NCI-H1694 (cell line): ENCODE measurements at regions not wholly inside any gene's neighbourhood (a gene's known extent, or its start where the extent isn't known, plus 50 kb on each side); places are given as distances from the start of the nearest gene placed in this dataset.

Source experiments
- DNase-seq: peaks from one replicate; lab custom pipeline; 2025; lab: John Stamatoyannopoulos, UW

GRCh38 chr3:162007722-162008121 lies 511.1 kb downstream of the OTOL1 start:
- no peak for DNase-seq

- DNase-seq, result no peak
Measured at GRCh38 chr3:162012633-162013032, 516.0 kb downstream of the OTOL1 start.

- DNase-seq, result no peak
Measured at GRCh38 chr3:162014284-162014683, 517.7 kb downstream of the OTOL1 start.

- no peak for DNase-seq
Measured at GRCh38 chr3:162015856-162016255, 519.2 kb downstream of the OTOL1 start.

GRCh38 chr3:162019817-162020216 lies 523.2 kb downstream of the OTOL1 start:
- no peak for DNase-seq

- no peak for DNase-seq
Measured at GRCh38 chr3:162021206-162021605, 524.6 kb downstream of the OTOL1 start.

- no peak for DNase-seq
Measured at GRCh38 chr3:162022911-162023310, 526.3 kb downstream of the OTOL1 start.

- no peak for DNase-seq
Measured at GRCh38 chr3:162029736-162030135, 533.1 kb downstream of the OTOL1 start.

- DNase-seq, result no peak
Measured at GRCh38 chr3:162034368-162034767, 537.8 kb downstream of the OTOL1 start.

- no peak for DNase-seq
Measured at GRCh38 chr3:162041622-162042021, 545.0 kb downstream of the OTOL1 start.

GRCh38 chr3:162052636-162053035 lies 556.0 kb downstream of the OTOL1 start:
- no peak for DNase-seq

- no peak for DNase-seq
Measured at GRCh38 chr3:162072656-162073164, 576.1 kb downstream of the OTOL1 start.

- DNase-seq, result no peak
Measured at GRCh38 chr3:162073422-162073975, 576.9 kb downstream of the OTOL1 start.

GRCh38 chr3:162077108-162077507 lies 580.5 kb downstream of the OTOL1 start:
- no peak for DNase-seq

- no peak for DNase-seq
Measured at GRCh38 chr3:162082516-162082915, 585.9 kb downstream of the OTOL1 start.

- DNase-seq, result no peak
Measured at GRCh38 chr3:162087361-162087760, 590.8 kb downstream of the OTOL1 start.

GRCh38 chr3:162092751-162093150 lies 596.1 kb downstream of the OTOL1 start:
- DNase-seq, result no peak

GRCh38 chr3:162094301-162094700 lies 597.7 kb downstream of the OTOL1 start:
- DNase-seq, result no peak

GRCh38 chr3:162096874-162097273 lies 600.3 kb downstream of the OTOL1 start:
- DNase-seq, result no peak

- no peak for DNase-seq
Measured at GRCh38 chr3:162103808-162104207, 607.2 kb downstream of the OTOL1 start.

GRCh38 chr3:162111861-162112260 lies 615.3 kb downstream of the OTOL1 start:
- no peak for DNase-seq

GRCh38 chr3:162112719-162113118 lies 616.1 kb downstream of the OTOL1 start:
- DNase-seq, result no peak

- DNase-seq, result no peak
Measured at GRCh38 chr3:162117961-162118360, 621.4 kb downstream of the OTOL1 start.

GRCh38 chr3:162119651-162120050 lies 623.0 kb downstream of the OTOL1 start:
- DNase-seq, result no peak
